NCI-H2196 (cell line): ENCODE measurements at regions not wholly inside any gene's neighbourhood (a gene's known extent, or its start where the extent isn't known, plus 50 kb on each side); places are given as distances from the start of the nearest gene placed in this dataset.
"Not testable (repeated sequence)": the region's sequence is repeated elsewhere in the genome, so short reads cannot be mapped to it uniquely, and the experiment has no call there.

Experiments used
- DNase-seq: peaks from one replicate; lab custom pipeline; 2025; ENCODE audit not compliant: unreplicated experiment; lab: John Stamatoyannopoulos, UW

DNA sequence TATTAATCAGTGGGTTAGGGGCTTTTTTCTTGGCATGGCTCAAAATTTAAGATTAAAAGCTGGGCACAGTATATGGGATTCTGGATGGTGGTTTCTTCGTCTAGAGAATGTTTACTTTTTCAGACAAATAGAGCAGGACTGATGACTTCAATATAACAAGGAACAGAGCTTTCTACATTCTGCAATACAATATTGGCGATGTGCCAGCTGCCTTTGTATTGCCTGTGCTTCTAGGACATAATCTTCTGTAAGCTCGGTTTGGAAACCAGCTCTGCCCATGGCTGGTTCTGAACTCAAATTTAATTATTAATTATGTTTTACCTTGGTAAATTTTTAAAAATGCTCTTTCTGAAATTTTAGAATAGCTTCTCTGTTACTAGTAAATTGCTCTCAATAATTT is 139.1 kb upstream of the TRPC4 start:
- DNase-seq, result no peak

DNA sequence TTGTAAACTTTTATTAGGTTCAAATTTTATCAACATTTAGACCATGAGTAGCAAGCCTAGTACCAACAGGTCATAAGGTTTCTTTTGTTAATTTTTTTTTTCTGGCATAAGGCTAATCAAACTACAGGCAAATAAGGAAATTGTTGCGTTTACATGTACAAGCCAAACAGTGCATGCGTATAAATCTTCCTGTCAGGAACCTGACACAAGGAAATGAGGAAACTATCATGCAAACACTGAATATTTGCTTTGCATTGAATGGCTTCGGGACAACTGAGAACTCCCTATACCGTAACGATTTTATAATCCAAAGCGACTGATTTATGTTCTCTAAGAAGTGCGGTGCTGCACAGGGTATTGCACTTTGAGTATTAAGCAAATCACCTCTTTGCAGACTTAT is 133.0 kb upstream of the TRPC4 start:
- no peak for DNase-seq

DNA sequence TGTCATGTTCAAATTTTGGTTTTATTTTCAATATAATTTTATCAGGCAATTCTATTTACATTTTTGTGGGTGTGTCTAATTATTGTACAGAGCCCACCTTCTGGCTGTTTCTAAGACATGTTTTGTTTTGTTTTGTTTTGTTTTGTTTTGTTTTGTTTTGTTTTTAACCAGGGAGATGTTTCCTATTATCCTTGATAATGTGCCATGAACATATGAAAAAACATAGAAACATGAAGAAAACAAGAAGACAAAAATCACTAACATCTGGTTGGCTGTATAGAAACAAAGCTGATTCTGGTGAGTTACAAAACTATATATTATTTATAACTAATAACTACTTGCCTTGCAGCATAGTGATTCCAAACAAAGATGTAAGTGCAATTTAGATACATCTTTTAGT is 128.1 kb upstream of the TRPC4 start:
- DNase-seq, result no peak

DNA sequence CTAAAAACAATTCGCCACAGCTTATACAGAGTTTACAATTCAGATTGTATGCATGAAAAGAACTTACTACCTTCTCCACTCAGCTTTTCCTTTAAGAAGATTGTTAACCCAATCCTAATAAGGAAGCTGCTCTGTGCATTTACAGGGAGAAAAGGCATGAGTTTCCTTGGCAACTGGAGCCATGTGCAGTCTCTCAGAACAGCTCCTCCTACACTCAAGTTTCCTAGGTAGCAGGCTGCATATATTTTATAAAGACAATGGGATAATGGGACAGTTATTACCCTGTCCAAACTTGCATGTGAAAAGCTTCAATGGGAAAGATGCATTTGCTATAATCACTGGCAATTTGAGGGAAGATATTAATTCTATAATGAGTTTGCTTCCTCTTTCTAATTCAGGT is 125.5 kb upstream of the TRPC4 start:
- DNase-seq, result peak; percentile 1

DNA sequence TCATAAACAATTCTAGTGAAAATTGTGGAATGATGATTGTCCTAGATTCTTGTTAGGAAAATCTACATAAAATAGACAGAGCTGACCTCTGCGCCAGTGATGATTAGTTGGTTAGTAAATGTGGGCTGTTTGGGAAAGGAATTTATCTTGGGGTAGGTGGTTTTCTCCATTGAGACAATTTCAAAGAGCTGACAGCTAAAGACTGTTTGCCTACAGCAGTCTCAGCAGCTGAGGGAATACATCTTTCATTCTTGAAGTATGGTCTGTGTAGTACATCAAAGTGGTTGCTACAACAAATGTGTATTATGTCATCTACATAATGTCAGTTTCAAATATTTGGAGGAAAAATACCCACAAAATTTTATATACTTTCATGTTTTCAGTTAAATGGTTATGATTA is 117.2 kb upstream of the TRPC4 start:
- no peak for DNase-seq

DNA sequence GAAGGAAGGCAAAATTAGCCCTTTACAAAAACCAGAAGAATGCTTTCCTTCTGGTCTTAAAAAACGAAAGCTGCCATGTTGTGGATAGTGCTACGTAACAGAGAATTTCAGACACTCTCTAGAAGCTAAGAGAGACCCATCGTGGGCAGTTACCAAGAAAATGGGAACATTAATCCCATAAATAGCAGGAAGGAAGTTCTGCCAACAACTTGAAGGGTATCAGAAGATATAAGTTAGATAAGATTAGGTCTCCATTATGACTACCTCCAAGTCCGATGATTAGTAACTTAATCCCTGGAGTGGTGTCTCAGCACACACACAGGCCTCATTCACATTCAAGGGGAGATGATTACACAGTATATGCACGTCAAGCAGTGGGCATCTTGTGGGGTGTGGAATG is 115.7 kb upstream of the TRPC4 start:
- no peak for DNase-seq

DNA sequence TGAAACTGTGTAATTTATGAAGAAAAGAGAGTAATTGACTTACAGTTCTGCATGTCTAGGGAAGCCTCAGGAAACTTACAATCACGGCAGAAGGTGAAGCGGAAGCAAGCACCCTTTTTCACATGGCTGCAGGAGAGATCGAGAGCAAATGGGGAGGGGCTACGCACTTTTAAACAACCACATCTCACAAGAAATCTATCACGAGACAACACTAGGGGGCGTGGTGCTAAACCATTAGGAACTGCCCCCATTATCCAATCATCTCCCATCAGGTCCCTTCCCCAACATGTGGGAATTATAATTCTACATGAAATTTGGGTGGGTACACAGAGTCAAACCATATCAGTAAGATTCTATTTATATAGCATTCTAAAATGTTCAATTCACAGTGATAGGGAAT is 114.8 kb upstream of the TRPC4 start:
- no peak for DNase-seq

DNA sequence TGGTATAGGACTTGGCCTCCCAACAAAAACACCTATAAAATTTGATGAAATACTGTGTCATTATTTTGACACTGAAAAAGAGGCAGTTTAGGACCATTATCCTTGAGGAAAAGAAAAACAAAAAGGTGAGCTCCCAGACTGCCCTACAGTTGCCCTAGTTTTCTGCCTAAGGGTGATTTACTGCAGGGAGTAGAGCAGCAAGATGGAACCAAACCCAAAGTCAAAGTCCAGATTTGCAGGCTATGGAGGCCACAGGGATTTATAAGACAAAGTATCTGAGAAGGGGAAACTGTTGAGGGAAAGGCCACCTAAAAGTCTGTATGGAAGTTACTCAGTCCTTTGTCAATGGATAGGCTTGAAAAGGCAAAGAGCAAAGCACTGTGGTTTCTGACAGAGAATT is 112.4 kb upstream of the TRPC4 start:
- DNase-seq, result no peak

DNA sequence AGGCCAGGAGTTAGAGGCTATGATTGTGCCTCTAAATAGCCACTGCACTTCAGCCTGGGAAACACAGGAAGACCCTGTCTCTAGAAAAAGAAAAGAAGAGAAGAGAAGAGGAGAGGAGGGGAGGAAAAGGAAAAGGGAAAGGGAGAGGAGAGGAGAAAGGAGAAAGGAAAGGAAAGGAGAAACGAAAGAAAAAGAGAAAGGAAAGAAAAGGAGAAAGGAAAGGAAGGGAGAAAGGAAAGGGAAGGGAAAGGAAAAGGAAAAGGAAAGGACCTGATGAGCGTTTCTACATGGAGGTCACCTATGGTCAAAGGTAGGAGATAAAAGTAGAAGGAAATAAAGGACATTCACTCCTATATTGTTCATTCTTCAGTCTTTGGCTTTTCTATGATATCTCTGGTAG is 109.1 kb upstream of the TRPC4 start:
- no peak for DNase-seq

DNA sequence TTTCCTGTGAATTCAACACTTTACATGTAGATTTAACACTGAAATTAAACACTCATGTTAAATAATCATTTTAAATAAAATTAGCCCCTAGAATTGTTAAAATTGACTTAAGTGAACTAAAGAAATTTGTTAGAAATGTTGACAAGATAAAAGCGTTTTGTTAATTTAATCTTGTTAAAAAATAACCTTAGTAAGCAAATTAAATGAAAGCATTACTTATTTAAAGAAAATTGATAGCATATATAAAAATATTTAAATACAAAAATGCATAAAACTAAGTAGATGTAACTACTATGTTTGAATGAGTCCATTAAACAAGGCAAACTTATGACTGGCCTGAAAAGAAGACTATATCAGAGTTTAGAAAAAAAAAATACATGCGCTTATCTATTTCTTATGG is 99.0 kb upstream of the TRPC4 start:
- DNase-seq, result no peak

DNA sequence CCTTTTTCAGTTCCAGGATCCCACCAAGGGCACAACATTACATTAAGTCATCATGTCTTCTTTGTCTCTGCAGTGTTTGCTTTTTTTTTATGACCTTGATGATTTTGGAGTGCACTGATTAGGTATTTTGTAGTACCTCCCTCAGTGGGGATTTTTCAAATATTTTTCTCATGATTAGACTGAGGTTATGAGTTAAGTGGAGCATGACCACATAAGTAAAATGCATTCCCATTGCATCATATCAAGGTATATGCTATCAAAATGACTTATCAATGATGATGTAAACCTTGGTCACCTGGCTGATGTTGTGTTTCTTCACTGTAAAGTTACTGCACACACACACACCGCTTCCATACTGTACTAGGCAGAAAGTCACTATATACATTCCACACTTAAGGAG is 96.7 kb upstream of the TRPC4 start:
- DNase-seq, result no peak

DNA sequence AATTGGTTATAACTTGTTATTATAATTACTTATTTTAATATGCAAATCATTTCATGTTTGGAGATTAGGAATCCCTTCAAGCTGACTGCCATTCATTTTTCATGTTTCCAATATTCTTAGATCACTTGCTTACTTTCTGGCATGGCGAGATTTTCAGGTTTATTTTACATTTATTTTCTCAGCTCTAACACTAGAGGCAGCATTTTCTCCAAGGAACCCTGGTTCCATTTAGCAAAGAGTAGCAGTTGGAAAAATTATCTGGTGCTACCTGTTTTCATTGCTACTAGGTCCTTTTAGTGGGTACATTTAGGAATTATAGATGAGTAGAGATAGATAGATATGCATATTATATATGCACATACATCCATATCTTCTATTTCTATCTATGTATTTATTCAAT is 90.9 kb upstream of the TRPC4 start:
- DNase-seq, result no peak

DNA sequence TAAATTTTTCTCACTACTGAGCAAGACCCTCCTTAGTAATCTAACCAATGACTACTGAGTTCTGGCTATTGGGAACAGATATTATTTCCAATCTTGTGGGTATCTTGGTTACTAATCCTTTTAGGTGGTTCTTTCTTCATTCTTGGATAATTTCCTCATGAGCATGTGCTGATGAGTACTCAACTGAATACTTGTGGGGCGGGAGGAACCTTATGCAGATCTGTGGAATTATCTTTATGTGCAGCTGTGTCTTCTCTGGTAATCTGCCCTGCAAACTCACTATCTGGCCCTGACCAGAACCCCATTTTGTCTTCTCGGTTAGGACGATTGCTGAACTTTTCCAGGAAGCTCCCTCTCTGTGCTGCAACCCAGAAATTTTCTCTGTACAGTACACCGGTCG is 89.7 kb upstream of the TRPC4 start:
- DNase-seq, result no peak

DNA sequence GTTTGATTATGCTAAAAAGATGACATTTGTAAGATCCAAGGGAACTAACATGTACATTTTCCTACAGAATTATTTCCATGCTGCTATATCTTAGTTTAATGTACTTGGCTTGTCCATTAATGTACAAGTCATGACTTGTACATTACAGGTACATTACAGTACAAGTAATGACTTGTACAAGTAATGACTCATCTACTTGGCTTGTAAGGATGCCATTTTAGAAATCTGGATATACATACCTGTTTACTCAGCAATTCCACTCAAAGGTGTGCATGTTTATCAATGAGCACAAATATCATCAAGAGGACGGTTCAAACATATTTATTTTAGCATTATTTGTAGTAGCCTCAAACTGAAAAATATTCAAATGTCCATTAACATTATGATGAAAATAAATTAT is 87.0 kb upstream of the TRPC4 start:
- no peak for DNase-seq

DNA sequence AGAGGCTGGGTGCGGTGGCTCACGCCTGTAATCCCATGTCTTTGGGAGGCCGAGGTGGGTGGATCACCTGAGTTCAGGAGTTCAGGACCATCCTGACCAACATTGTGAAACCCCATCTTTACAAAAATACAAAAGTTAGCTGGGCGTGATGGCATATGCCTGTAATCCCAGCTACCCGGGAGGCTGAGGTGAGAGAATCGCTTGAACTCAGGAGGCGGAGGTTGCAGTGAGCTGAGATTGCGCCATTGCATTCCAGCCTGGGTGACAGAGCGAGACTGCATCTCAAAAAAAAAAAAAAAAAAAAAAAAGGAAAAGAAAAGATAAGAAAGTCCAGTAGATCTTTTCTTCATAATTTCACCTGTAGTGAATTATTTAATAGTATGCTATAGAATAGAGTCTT is 85.0 kb upstream of the TRPC4 start:
- not testable (repeated sequence) for DNase-seq

DNA sequence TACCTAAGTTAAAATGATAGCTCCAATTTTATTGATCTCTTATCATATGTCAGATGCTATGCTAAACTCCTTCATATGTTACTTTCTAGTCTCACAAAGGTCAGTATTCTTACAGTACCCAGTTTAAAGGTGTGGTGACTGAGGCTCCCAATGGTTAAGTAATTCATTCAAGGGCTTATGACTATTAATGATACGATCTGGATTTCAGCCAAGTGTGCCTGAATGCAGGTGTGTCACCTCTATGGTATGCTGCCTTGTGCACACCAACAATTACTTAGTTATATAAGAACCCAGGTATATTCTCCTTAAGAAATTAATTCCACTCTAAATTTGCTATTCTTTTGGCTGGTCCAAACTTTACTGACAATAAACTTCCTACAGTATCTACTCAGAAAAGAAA is 84.6 kb upstream of the TRPC4 start:
- no peak for DNase-seq

DNA sequence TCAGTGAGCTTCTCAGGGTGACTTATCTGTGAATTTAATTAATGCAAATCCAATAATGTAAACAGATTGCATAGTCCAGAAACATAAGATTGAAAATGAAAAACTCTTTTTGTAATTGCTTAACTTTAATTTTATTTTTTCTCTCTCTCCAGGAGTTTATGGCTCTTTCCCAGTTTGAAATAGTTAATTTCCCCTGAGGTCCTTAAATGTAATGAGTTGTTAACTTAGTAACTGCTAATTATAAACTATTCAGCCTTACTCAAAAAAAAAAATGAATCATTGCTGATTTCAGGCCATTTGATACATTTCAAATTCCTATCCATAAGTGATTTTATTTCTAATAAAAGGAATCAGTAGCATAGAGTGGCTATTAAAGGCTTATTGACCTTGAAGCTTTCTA is 84.1 kb upstream of the TRPC4 start:
- no peak for DNase-seq

DNA sequence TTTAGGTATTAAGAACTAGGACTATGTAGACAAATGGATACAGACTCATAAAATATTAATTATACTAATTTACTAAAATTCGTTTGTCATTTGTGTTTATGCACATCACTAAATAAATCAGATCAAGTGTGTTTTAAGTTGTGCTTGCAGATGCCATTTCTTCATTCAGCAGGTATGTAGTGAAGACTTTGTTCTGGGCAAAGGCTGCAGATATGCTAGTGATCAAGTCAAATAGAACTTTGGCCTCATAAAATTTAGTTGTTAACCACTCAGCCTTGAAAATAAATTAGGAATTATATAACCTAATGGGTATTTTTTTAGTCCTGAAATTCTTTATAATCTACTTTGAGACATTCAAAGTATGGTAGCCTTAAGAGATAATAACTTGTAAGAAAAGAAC is 80.4 kb upstream of the TRPC4 start:
- no peak for DNase-seq

DNA sequence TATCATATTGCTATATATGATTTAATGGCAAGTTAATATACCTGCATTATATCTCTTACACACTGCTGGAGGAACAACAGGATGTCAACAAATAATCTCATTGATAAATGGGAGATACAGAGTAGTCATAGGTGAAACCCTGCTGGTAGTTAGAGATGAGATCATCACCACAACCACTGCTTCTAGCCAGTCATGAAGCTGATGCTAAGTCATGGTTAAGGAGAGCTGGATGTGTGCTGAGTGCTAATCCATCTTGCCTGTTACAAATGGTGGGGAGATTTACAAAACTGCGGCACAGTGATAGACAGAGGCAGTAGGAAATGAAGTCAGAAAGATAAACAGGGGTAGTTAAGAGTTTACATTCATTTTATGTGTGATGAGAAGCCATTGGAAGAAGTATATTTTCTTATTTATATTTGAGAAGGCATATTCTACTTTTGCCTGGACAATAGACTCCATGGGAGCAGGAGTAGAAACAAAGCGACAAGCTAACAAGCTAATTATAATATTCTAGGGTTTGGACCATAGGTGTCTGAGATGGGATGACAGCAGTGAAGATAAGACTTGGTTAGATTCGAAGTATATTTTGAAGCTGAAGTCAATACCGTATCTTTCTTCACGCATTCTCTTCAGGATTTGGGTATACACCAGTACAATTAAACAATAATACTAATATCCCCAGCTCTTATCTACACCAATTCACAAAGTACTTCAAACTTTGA is 78.0 kb upstream of the TRPC4 start:
- no peak for DNase-seq

DNA sequence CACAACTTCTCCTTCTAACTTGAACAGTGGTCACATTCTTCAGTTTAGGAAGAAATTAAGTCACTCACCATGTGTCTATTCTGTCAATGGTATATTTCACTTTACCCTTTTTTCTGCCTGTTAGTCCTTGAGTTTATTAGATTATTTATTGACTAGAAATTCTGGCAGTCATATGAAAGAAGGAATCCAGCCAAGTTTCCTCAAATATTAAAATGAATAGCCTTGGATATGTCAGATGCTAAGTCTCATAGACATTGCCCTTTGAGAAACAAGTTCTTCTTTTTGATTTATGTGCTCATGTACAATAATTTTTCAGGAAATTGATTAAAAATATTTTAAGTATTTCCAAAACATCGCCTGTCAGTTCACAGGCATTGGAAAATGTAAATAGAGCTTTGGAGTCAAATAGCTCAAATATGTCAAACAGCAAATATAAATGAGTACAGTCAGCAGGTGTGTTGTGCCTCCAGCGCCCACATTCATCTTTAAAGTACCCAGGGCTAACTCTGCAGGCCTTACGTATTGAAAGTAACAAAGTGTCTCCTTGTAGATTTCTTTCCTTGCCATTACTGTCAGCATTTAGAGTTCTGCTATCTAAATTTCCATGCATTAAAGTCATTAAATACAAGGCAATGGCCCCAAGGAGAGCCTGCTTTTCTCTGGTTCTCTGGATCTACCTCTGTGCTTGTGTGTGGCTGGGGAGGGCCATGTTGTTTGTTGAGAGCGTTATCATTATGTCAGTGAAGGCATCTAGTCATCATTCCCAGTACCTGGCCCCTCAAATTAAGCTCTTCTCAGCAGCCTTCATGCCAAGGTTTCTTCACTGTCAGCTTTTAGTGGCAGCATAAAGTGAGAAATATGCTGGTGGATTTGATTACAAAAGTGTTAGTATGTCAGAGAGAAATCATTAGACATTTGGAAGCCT is 76.3 kb upstream of the TRPC4 start:
- no peak for DNase-seq

DNA sequence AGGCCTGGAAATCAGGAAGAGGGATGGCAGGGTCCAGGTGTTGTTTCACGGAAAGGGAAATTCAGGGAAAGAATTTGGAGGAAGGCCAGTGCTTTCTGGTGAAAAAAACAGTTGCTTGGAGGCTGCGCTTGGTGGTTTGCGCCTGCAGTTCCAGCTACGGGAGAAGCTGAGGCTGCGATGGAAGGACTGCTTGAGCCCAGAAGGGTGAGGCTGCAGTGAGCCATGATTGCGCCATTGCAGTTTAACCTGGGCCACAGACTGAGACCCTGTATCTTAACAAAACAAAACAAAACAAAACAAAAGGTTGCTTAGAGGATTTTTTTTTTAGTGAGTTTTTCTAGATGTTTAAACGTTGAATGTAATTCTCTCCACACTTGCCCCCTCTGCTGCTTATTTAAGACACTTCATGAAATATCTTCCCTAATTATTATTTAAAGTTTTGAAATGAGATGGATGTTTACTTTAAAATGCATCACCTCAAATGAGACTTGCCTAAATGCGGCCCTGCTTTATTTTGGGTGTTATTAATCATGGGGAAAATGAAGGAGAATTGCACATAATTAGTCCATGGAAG is 75.4 kb upstream of the TRPC4 start:
- DNase-seq, result no peak
